Suprapubic skin (tissue), 3 donors: ENCODE measurements at regions not wholly inside any gene's neighbourhood (a gene's known extent, or its start where the extent isn't known, plus 50 kb on each side); places are given as distances from the start of the nearest gene placed in this dataset.

Source experiments
- CTCF ChIP-seq, 2 donors: fragments of 200-600 bp in 1 of 2; fragments of 450-650 bp in 1 of 2; sonication (generic) in 1 of 2; IDR thresholded peaks; one replicate each; pipeline ENCODE4 v1.5.1; 2016 to 2019; ENCODE audit warnings: antibody characterized with exemption in 2 of 2, mild to moderate bottlenecking in 1 of 2, moderate library complexity in 1 of 2
- POLR2A ChIP-seq, 2 donors: fragments of 450-650 bp; IDR thresholded peaks; one replicate each; pipeline ENCODE4 v1.6.1; 2017; ENCODE audit warnings: antibody characterized with exemption in 2 of 2, mild to moderate bottlenecking in 2 of 2, moderate library complexity in 2 of 2

- TF ChIP-seq CTCF (IDR thresholded peaks at IDR 0.05) (no peak), POLR2A (IDR thresholded peaks at IDR 0.05) (no peak)
These were observed 185.6 kb upstream of the ADRA1D start for GRCh38 chr20:4434681-4435080.
